ENCODE measurements at regions not wholly inside any gene's neighbourhood (a gene's known extent, or its start where the extent isn't known, plus 50 kb on each side); places are given as distances from the start of the nearest gene placed in this dataset.

DNA sequence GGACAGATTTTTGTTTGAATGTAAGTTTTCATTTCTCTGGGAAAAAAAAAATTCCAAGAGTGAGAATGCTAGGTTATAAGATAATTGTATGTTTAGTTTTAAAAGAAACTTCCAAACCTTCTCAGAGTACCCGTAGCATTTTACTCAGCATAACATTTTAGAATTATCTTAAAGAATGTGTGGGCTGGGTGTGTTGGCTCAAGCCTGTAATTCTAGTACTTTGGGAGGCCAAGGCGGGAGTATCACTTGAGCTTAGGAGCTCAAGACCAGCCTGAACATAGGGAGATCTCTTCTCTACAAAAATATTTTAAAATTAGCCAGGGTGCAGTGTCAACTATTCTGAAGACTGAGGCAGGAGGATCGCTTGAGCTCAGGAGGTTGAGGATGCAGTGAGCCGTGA, 57.4 kb upstream of the RMP24 start:
- no peak overlapping the region for H3K4me3 ChIP-seq (replicated peaks; ENCODE audit: low read depth, low read length)
- TF ChIP-seq, protein P1, sequence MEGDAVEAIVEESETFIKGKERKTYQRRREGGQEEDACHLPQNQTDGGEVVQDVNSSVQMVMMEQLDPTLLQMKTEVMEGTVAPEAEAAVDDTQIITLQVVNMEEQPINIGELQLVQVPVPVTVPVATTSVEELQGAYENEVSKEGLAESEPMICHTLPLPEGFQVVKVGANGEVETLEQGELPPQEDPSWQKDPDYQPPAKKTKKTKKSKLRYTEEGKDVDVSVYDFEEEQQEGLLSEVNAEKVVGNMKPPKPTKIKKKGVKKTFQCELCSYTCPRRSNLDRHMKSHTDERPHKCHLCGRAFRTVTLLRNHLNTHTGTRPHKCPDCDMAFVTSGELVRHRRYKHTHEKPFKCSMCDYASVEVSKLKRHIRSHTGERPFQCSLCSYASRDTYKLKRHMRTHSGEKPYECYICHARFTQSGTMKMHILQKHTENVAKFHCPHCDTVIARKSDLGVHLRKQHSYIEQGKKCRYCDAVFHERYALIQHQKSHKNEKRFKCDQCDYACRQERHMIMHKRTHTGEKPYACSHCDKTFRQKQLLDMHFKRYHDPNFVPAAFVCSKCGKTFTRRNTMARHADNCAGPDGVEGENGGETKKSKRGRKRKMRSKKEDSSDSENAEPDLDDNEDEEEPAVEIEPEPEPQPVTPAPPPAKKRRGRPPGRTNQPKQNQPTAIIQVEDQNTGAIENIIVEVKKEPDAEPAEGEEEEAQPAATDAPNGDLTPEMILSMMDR (IDR thresholded peaks at IDR 0.05; ENCODE audit: low read length, missing control alignments) = no peak
- DNase-seq (ENCODE audit: low read depth) = no peak

- no peak overlapping the region for H3K4me3 ChIP-seq (replicated peaks; ENCODE audit: low read depth, low read length)
- no peak for DNase-seq (ENCODE audit: low read depth)
- TF ChIP-seq, protein P1 (IDR thresholded peaks at IDR 0.05; ENCODE audit: low read length, missing control alignments) = no peak
These were observed 55.4 kb upstream of the RMP24 start for GRCh38 chr18:35917043-35917442.

DNA sequence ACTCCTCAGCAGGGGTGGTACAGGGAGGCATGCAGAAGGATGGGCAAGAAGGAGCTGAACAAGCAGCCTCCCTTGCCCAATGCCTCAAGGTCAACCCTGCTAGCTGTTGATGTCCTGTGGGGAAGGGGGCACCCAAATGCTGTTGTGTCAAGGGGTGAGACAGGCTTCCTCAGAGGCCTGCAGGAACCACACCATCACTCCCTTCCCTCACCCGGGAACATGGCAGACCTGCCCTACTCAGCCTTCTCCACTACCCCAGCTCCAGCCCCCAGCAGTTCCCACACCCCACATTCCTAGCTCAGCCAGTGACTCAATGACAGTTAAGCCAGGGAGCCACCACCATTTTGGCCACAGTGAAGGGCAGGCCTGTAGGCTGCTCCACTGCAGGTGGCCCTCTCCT, 53.9 kb upstream of the RMP24 start:
- DNase-seq (ENCODE audit: low read depth) = no peak
- TF ChIP-seq, protein P1 (IDR thresholded peaks at IDR 0.05; ENCODE audit: low read length, missing control alignments) = no peak
- H3K4me3 ChIP-seq (replicated peaks; ENCODE audit: low read depth, low read length) = no peak overlapping the region

DNA sequence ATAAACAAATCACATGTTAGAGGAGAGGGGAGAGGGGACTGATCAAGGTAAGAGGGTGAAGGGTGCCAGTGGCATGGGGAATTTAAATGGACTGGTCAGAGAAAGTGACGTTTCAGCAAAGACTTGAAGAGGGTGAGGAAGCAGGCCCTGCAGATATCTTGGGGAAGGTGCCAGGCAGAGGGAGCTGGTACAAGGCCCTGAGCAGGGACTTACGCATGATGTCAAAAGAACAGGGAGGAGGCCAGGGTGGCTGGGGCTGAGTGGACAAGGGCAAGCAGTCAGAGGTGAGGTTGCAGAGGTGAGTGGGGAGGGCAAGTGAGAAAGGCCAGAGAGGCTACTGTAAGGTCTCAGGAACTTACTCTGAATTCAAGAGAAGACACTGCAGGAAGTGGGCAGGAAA, 53.3 kb upstream of the RMP24 start:
- H3K4me3 ChIP-seq (replicated peaks; ENCODE audit: low read depth, low read length) = no peak overlapping the region

DNA sequence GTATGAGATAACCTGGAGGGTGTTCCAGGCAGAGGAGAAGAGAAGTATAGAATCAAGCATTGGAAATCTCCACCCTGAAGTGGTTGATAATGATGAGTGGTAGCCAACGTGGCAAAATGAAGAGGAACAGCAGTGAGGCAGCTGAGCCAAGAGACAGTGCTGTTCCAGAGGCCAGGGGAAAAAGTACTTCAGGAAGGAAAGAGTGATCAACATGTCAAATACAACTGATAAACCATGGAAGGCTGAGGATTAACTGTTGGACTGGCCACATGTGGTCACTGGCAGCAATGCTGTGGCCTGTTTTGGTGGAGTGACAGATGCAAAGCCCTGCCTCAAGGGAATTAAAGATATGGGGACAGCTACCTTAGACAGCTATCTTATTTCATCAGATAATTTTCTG, 51.9 kb upstream of the RMP24 start:
- TF ChIP-seq, protein P1 (IDR thresholded peaks at IDR 0.05; ENCODE audit: low read length, missing control alignments) = no peak
- H3K4me3 ChIP-seq (replicated peaks; ENCODE audit: low read depth, low read length) = no peak overlapping the region
- DNase-seq (ENCODE audit: low read depth) = no peak

More for the DNA sequence above, 53.3 kb upstream of the RMP24 start:
- TF ChIP-seq, protein P1 (IDR thresholded peaks at IDR 0.05; ENCODE audit: low read length, missing control alignments) = no peak
- DNase-seq (ENCODE audit: low read depth) = no peak

Data from fibroblast of pulmonary artery (primary cell).